NT2/D1 (cell line): ENCODE measurements at regions not wholly inside any gene's neighbourhood (a gene's known extent, or its start where the extent isn't known, plus 50 kb on each side); places are given as distances from the start of the nearest gene placed in this dataset.

Experiments
- SUZ12 ChIP-seq: IDR thresholded peaks from 2 replicates; pipeline ENCODE4 v1.6.1; 2011; ENCODE audit not compliant: insufficient read length, insufficient read depth; ENCODE audit errors: extremely low read depth
- YY1 ChIP-seq: IDR thresholded peaks from 2 replicates; pipeline ENCODE4 v1.6.1; 2011; ENCODE audit not compliant: insufficient read length, insufficient read depth
- ZNF274 ChIP-seq: IDR thresholded peaks from 2 replicates; pipeline ENCODE4 v1.6.1; 2011; ENCODE audit warnings: mild to moderate bottlenecking, low read depth, low read length

DNA sequence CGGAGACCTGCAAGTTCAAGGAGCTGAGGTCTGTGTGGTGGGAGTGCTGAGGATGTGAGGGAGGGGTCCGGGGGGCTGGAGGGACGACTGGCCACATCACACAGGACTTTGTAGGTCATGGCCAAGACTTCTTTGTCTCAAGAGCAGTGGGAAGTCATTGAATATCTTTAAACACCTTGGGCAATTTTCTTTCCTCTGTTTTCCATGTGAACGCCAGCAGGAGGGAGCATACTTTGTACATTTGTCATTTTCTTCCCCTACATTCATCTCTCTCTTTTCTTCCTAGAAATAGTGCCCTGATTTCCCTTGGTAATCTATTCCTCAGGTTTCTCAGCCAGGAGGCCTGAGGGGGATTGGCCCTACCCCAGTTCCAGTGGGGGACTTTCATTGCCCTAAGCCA, 153.7 kb upstream of the MSX2 start:
- TF ChIP-seq SUZ12 (no peak), YY1 (no peak), ZNF274 (no peak)
